Occipital lobe (tissue), 1 donor: ENCODE measurements at regions not wholly inside any gene's neighbourhood (a gene's known extent, or its start where the extent isn't known, plus 50 kb on each side); places are given as distances from the start of the nearest gene placed in this dataset.
"Not testable (repeated sequence)": the region's sequence is repeated elsewhere in the genome, so short reads cannot be mapped to it uniquely, and the experiment has no call there.

Experiments
- DNase-seq: peaks from one replicate; lab custom pipeline; 2025; lab: John Stamatoyannopoulos, UW

DNA sequence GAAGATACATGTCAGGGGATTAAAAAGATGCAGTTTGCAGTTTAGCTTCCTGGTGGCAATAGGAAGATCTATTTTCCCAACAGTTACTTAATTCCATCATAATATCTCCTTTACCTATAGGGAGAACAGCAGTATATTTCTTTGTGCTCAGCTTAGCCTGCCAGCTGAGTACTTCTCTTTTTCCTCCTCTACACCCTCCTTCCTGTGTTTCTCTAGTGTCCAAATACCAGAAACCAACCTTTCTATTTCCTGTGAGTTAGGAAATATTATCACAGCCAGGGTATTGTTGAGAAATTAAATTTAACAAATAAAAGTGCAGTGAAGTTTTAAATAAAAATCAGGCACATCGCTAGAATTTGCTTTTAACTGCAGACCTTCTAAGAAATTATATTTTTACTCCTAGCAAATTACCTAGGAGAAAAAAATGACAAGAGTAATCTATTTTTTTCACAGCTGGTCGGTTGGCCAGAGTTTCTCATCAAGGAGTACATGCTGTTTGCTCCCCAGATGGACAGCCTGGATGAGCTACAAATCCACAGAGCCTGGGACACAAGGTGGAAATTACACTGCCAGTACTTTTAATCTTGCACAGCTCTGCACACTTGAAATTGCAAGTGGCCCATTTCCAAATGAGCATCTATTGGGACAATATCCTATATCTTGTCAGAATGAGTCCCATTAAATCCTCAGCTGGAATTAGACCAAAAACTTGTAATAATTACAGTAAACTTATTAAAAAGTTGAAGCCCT, 185.2 kb upstream of the CFAP20DC start:
- DNase-seq, result no peak

GRCh38 chr3:59230379-59230778, 180.6 kb upstream of the CFAP20DC start:
- not testable (repeated sequence) for DNase-seq

DNA sequence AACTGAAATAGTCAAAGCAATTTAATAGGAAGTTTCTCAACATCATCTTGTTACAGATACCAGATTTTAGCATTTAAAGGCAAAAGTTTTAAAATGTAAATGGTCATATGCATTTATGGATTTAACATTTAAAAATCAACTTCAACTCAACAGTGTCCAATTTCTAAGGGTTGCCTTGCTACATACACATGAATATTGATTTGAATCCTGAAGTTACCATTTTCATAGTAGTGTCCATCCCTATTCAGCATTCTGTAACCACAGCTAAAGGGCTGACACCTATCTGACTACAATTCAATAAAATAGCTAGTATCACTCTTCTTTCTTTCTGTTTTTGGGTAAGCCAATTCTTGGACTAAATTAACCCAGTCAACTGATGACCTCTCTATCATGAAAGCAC, 164.0 kb upstream of the CFAP20DC start:
- DNase-seq, result no peak

DNA sequence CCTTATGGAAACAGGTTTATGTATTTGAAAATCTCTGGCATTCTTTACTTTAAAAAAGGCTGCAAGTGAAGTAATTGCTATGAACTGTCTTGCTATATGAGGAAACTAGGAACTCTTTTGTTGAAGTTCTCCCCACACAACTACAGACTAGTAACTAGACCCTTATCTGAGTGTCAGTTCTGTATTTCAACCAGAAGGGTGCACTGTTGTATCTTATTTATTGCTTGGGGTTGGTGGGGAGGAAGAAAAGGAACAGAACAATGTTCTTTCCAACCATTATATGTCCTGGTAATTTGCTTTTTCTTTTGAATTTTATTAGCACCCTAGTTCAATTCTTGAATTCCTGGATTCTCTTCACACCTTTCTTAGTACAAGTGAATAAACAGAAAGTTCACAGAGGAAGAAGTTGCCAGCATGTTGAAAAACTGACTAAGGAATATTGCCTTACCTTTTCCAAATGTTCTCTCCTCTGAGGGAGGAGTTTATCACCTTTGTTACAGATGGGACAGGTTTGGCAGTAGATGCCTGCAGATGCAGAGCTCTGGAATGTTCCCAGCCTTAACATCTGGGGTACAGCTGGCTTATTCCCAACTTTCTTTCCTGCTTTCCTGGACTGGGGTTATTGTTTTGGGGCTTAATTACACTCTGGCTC, 162.4 kb upstream of the CFAP20DC start:
- no peak for DNase-seq

- no peak for DNase-seq
Measured at GRCh38 chr3:59210260-59210659, 160.4 kb upstream of the CFAP20DC start.

- DNase-seq, result no peak
Measured at GRCh38 chr3:59192473-59192872, 142.6 kb upstream of the CFAP20DC start.

DNA sequence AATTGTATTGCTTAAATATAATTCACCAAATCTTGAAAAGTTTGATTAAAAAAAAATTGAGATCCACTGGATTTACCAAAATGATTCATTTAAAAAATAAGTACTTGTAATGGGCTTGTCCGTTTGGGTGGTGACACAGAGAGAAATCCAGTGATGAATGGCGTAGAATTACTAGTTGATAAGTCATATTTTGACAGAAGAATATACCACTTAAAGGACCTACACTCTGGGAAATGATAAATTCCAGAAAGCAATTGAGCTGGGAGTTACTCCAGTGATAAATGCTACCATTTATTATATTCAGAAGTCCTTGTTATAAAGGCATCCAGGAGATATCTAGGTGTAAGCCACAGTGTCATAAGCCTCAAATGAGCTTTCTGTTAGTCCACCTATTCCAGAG, 141.8 kb upstream of the CFAP20DC start:
- no peak for DNase-seq

GRCh38 chr3:59189939-59190338, 140.1 kb upstream of the CFAP20DC start:
- no peak for DNase-seq

DNA sequence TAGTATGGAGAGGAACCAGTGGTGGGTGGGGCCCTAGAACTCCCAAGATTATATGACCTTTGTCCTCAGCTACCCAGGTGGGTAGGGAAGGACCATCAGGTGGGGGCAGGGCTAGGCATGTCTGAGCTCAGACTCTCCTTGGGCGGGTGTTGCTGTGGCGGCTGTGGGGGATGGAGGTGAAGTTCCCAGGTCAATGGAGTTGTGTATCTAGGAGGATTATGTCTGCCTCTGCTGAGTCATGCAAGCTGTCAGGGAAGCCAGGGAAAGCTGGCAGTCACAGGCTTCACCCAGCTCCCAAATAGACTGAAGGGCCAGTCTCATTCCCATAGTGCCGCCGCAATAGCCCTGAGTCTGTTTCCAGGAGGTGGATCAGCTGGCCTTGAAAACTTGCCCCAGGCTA, 139.7 kb upstream of the CFAP20DC start:
- DNase-seq, result no peak

- DNase-seq, result no peak
Measured at GRCh38 chr3:59186725-59187124, 136.9 kb upstream of the CFAP20DC start.

GRCh38 chr3:59185591-59186369, 136.0 kb upstream of the CFAP20DC start:
- DNase-seq, result no peak

GRCh38 chr3:59180006-59180405, 130.2 kb upstream of the CFAP20DC start:
- no peak for DNase-seq

DNA sequence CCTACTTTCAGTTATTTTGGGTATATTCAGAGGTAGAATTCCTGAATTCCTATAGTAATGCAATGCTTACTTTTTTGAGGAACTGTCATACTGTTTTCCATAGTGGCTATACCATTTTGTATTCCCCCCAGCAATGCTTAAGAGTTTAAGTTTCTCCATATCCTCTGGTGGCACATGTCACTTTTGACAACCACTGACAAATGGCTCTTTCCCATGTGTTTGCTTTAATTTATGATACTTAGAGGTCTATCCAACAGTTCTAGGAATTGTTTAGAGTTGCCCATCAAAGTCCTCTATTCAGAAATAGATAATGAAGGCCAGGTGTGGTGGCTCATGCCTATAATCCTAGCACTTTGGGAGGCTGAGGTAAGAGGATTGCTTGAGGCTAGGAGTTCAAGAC, 128.9 kb upstream of the CFAP20DC start:
- no peak for DNase-seq

DNA sequence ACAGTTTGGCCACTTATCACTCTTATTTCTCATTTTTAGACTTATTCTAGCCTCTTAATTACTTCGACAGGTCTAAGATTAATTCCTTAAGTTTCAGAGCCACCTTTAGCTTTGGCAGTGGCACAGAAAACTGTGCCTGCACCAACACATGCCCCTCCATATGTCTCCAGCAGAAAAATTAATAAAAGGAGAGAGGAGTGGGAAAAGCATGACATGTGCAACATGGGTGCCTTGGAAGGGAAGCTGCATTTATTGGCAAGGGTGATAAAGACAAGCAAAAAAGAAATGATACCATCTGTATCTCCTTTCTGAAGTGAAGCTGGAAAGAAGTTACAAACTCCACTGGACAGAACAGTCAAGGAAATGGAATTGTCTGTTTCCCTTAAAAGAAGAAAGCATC, 121.7 kb upstream of the CFAP20DC start:
- DNase-seq, result no peak

GRCh38 chr3:59170166-59170565, 120.3 kb upstream of the CFAP20DC start:
- not testable (repeated sequence) for DNase-seq

DNA sequence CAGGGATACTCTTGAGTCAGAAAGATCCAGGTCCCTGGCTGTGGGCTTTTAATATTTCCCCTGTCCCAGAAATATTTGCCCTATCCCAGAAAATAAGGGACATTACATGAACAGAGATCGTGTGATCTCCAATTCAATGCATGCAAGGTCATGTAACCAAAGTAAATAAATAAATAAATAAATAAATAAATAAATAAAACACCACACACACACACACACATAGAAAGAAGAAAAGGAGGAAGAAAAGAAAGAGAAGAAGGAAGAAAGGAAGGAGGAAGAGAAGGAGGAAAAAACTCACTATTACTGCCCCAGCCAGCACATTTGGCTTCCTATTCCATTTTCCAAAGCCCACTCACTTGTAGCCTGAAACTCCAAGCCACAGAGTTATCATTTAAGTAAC, 117.9 kb upstream of the CFAP20DC start:
- no peak for DNase-seq

DNA sequence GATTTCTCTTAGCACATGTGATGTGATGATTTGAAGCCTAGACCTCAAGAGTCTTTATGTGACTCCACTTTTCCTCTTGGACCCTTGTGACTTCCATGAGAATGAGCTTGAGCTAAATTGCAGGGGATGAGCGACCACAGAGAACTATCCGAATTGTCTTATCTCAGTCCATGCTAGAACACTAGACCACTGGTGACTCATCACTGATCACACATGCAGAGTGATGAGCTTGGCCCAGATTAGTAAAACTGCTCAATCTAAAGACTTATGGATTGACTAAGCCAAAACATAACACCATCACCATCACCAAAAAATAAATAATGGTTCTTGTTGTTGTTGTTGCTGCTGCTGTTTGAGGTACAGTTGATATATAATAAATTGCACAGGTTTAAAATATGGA, 114.1 kb upstream of the CFAP20DC start:
- DNase-seq, result no peak

DNA sequence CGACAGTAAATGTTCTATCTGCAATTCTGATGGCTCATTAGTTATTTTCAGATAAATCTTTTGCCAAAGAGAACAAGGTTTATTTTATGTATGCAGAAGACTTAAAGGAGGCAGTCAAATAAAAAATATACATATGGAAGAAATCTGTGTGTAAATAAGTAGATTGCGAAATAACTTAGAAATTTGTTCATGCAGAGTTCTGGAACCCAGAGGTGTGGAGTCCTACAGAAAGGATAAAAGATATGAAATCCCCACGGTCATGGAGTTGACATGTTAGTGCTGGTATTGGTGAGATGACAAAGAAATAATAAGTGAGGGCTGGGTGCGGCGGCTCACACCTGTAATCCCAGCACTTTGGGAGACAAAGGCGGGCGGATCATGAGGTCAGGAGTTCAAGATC, 111.2 kb upstream of the CFAP20DC start:
- DNase-seq, result no peak

- DNase-seq, result no peak
Measured at GRCh38 chr3:59160133-59160746, 110.4 kb upstream of the CFAP20DC start.

DNA sequence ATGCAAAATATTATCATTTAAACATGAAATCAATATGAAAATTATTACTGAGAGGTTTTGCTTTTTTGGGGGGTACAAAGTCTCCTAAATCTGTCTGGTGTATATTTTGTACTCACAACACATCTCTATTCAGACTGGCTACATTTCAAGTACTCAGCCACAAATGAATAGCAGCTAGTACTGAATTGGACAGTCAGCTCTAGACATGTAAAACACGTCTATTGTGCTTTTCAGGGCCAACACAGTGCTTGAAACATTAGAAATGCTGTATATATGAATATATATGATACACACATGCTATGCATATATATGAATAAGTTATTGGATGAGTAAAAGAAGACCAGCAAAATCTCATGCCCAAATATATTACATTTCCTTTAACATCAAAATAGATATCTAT, 103.8 kb upstream of the CFAP20DC start:
- DNase-seq, result no peak

DNA sequence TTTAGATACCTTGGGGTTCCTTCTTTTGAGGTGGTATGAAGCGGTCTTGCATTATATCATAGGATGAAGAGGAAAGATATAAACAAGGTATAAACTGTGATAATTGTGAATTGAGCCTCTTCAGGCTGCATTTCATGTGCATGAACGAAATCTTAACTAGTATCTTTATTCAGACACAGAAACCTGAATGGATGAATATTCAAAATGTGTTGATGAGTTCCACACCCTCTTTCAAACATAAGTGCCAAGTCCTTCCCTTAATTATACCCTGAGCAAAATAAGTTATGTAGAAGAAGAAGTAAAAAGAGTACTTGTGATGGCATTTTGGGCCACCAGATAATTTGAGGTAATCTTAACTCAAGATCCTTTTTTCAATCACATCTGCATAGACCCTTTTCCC, 103.1 kb upstream of the CFAP20DC start:
- DNase-seq, result no peak

DNA sequence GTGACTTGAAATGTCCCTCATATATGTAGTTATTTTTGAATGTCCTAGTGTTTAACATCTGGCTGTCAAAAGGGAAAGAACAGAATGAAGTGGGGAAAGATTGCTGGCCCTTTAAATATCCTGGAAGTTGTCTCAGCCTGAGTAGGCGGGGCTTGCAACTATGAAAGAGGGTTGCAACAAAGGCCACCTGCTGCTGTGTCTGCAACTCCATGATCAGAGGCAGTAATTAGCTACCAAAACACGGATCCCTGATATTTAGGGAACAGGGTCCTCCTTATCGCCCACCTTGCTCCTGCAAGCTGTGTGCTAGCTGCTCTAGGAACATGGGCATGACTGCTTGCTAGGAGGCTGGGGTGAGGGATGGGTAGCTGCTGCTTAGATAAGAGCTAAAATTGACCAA, 100.2 kb upstream of the CFAP20DC start:
- DNase-seq, result no peak
